PC-9 (cell line): ENCODE measurements at regions not wholly inside any gene's neighbourhood (a gene's known extent, or its start where the extent isn't known, plus 50 kb on each side); places are given as distances from the start of the nearest gene placed in this dataset.

Source experiments
- BruUV-seq: library from RNA; stranded (reverse); fragments of 400-500 nt; replicated peaks from 2 replicates; lab custom pipeline; 2021; lab: Mats Ljungman, UMichigan
- CTCF ChIA-PET: fragments of 300-600 bp; sonication (Branson Sonifier 250); formaldehyde crosslinking; loops from one replicate; lab custom pipeline; 2022; ENCODE audit warnings: antibody characterized with exemption; lab: Charles Lee
- POLR2A ChIA-PET: fragments of 300-600 bp; sonication (Branson Sonifier 250); formaldehyde crosslinking; loops from one replicate; lab custom pipeline; 2022; ENCODE audit warnings: antibody characterized with exemption; ENCODE audit not compliant: unreplicated experiment; lab: Charles Lee
- DNase-seq, 2 experiments: peaks; one replicate each; pipeline versions ENCODE4 v3.0.0 to v3.0.0-alpha.2; 2015 to 2022; ENCODE audit warnings: mixed read lengths in 1 of 2
- H2AFZ ChIP-seq: fragments of 200-600 bp; sonication (generic); 2 replicates; pipeline ENCODE4 v1.8.1; 2017; ENCODE audit warnings: antibody characterized with exemption
- H3F3A ChIP-seq: fragments of 200-600 bp; sonication (generic); 2 replicates; pipeline ENCODE4 v1.8.1; 2017; ENCODE audit warnings: antibody characterized with exemption, mild to moderate bottlenecking, low read depth; ENCODE audit not compliant: insufficient read depth
- H3K27ac ChIP-seq: fragments of 200-600 bp; sonication (generic); 2 replicates; pipeline ENCODE4 v1.6.1; 2016; ENCODE audit warnings: mixed run types
- H3K27me3 ChIP-seq: fragments of 200-600 bp; sonication (generic); 2 replicates; pipeline ENCODE4 v1.6.1; 2016; ENCODE audit warnings: low read depth, mixed run types; ENCODE audit not compliant: insufficient read depth
- H3K36me3 ChIP-seq: fragments of 200-600 bp; sonication (generic); 2 replicates; pipeline ENCODE4 v1.6.1; 2016; ENCODE audit warnings: low read depth, mixed run types
- H3K4me1 ChIP-seq: fragments of 200-600 bp; sonication (generic); replicated peaks from 2 replicates; pipeline ENCODE4 v1.6.1; 2016; ENCODE audit warnings: mixed run types; ENCODE audit not compliant: insufficient read depth
- H3K4me2 ChIP-seq: fragments of 200-600 bp; sonication (generic); 2 replicates; pipeline ENCODE4 v1.6.1; 2017; ENCODE audit warnings: mixed run types
- H3K4me3 ChIP-seq: fragments of 200-600 bp; sonication (generic); 2 replicates; pipeline ENCODE4 v1.6.1; 2016; ENCODE audit warnings: mixed run types
- H3K79me2 ChIP-seq: fragments of 200-600 bp; sonication (generic); 2 replicates; pipeline ENCODE4 v1.6.1; 2017; ENCODE audit warnings: low read depth, mixed run types
- H3K9me2 ChIP-seq: fragments of 200-600 bp; sonication (generic); 2 replicates; pipeline ENCODE4 v1.8.1; 2017; ENCODE audit warnings: mild to moderate bottlenecking; ENCODE audit not compliant: insufficient read depth
- H3K9me3 ChIP-seq: fragments of 200-600 bp; sonication (generic); 2 replicates; pipeline ENCODE4 v1.8.1; 2016; ENCODE audit warnings: low read depth; ENCODE audit not compliant: insufficient read depth
- H4K20me1 ChIP-seq: fragments of 200-600 bp; sonication (generic); 2 replicates; pipeline ENCODE4 v1.8.1; 2017; ENCODE audit not compliant: insufficient read depth
- EZH2 ChIP-seq: fragments of 200-600 bp; sonication (generic); IDR thresholded peaks from 2 replicates; pipeline ENCODE4 v1.8.0; 2017; ENCODE audit warnings: antibody characterized with exemption, low read depth
- intact Hi-C: fragments of 100-400 bp; cut with micrococcal nuclease; formaldehyde crosslinking; loops from one replicate; pipeline ENCODE4 v1.10.0; 2022; ENCODE audit not compliant: unreplicated experiment
- TF ChIP-seq, protein P1 (sequence below): fragments of 200-600 bp; sonication (generic); conservative IDR thresholded peaks from 2 replicates; pipeline ENCODE4 v1.6.1; 2017; ENCODE audit warnings: mixed run types, antibody characterized with exemption, mild to moderate bottlenecking, moderate library complexity

DNA sequence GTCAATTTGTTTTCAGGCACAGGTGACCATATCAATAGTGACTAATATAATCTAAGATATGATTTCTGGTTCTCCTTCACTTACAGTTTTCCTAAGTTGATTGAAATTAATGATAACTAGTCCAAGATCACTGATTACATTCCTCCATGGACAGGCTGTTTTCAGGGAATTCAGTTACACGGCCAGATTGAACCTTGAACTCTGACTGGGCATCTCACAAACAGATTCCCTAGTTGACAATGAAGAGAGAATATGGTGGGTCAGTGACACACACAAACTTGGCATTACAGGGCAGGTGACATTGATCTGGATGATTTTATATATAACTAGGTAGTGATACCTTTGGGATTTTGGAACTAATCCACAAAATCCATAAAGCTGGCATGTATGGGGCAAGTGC is 110.2 kb upstream of the EGR2 start:
- POLR2A ChIA-PET: no interaction called here
- no peaks in the 10 kb centered on the region for H3K9me3 ChIP-seq
- no peaks in the 10 kb centered on the region for H3K36me3 ChIP-seq
- H3K4me2 ChIP-seq: no peak overlapping the region
- H3K4me3 ChIP-seq: no peak overlapping the region
- TF ChIP-seq, protein P1, sequence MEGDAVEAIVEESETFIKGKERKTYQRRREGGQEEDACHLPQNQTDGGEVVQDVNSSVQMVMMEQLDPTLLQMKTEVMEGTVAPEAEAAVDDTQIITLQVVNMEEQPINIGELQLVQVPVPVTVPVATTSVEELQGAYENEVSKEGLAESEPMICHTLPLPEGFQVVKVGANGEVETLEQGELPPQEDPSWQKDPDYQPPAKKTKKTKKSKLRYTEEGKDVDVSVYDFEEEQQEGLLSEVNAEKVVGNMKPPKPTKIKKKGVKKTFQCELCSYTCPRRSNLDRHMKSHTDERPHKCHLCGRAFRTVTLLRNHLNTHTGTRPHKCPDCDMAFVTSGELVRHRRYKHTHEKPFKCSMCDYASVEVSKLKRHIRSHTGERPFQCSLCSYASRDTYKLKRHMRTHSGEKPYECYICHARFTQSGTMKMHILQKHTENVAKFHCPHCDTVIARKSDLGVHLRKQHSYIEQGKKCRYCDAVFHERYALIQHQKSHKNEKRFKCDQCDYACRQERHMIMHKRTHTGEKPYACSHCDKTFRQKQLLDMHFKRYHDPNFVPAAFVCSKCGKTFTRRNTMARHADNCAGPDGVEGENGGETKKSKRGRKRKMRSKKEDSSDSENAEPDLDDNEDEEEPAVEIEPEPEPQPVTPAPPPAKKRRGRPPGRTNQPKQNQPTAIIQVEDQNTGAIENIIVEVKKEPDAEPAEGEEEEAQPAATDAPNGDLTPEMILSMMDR: no peak
- TF ChIP-seq EZH2: no peak
- H3K4me1 ChIP-seq: no peaks in the 10 kb centered on the region
- H3K79me2 ChIP-seq: no peaks in the 10 kb centered on the region
- H3K9me2 ChIP-seq: no peaks in the 10 kb centered on the region
- DNase-seq: no peak
- CTCF ChIA-PET: no interaction called here
- no peak overlapping the region for H3K27ac ChIP-seq
- BruUV-seq: no TSS peak
- intact Hi-C loops: no loop called here
- no peak overlapping the region for H2AFZ ChIP-seq
- H4K20me1 ChIP-seq: no peaks in the 10 kb centered on the region
- H3F3A ChIP-seq: no peaks in the 10 kb centered on the region
- H3K27me3 ChIP-seq: no peaks in the 10 kb centered on the region

DNA sequence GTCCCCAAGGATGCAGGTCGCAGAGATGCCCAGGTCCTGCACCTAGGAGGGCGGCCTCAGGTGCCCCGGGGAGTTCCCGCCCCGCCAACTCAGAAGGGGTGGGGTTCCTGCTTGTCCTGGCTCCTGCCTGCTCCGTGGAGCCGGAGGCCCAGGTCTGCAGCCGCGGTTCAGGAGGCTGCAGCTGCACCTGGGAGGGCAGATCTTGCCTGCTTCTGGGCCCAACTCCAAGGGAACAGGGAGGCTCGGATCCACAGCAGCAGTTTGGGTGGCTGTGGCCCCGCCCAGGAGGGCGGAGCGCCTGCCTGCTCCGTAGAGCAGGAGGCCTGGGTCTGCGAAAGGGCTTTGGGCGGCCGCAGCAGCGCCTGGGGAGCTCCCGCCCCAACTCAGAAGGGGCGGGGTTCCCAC is 108.2 kb upstream of the EGR2 start:
- H3K9me2 ChIP-seq: no peaks in the 10 kb centered on the region
- no peaks in the 10 kb centered on the region for H3K79me2 ChIP-seq
- intact Hi-C loops: no loop called here
- H4K20me1 ChIP-seq: no peaks in the 10 kb centered on the region
- H3F3A ChIP-seq: no peaks in the 10 kb centered on the region
- peak overlapping the region; percentile 57 for H3K4me2 ChIP-seq
- peak overlapping the region; percentile 20; the same call in 1 of the 2 replicates for H3K4me3 ChIP-seq
- H3K27ac ChIP-seq: no peak overlapping the region
- BruUV-seq: no TSS peak
- ChIA-PET POLR2A (interaction anchor here (0.5 kb wide), 1 partner anchor 17 kb away, joined by 3 read pairs; no protein-coding TSS in a partner anchor), CTCF (no interaction called here)
- peaks cover 6% of the 10 kb centered on the region; the same call in 1 of the 2 replicates for H3K9me3 ChIP-seq
- no peaks in the 10 kb centered on the region for H3K36me3 ChIP-seq
- H2AFZ ChIP-seq: peak overlapping the region; percentile 66; the same call in 1 of the 2 replicates
- no peak for TF ChIP-seq EZH2
- TF ChIP-seq, protein P1: no peak
- peak in 1 of 2 experiments; percentile 8 for DNase-seq
- H3K27me3 ChIP-seq: no peaks in the 10 kb centered on the region
- H3K4me1 ChIP-seq: no peaks in the 10 kb centered on the region

DNA sequence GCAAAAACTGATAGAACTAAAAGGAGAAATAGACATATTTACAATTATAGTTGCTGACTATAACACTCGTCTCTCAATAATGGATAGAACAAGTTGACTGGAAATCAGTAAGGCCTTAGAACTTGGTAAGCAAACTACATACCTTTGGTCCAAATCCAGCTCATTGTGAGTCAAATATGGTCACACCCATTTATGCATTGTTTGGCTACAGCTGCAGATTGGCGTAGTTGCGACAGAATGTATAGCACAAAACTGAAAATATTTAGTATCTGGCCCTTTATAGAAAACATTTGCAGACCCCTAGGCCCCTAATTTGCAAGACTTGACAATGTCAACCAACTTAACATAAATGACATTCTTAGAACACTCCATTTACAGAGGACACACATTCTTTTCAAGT is 103.6 kb upstream of the EGR2 start:
- no TSS peak for BruUV-seq
- H3K27me3 ChIP-seq: no peaks in the 10 kb centered on the region
- DNase-seq: no peak
- H3K4me1 ChIP-seq: no peaks in the 10 kb centered on the region; the same call in 1 of the 2 replicates
- no peak overlapping the region for H3K27ac ChIP-seq
- H2AFZ ChIP-seq: no peak overlapping the region
- ChIA-PET CTCF (no interaction called here), POLR2A (interaction anchor here (0.5 kb wide), 1 partner anchor 64 kb away, joined by 5 read pairs; no protein-coding TSS in a partner anchor)
- TF ChIP-seq, protein P1: no peak
- no peak for TF ChIP-seq EZH2
- H3K36me3 ChIP-seq: no peaks in the 10 kb centered on the region
- no peaks in the 10 kb centered on the region for H3K79me2 ChIP-seq
- H3K9me3 ChIP-seq: peaks cover 6% of the 10 kb centered on the region; the same call in 1 of the 2 replicates
- no peak overlapping the region for H3K4me3 ChIP-seq
- H4K20me1 ChIP-seq: no peaks in the 10 kb centered on the region
- no peaks in the 10 kb centered on the region for H3K9me2 ChIP-seq
- intact Hi-C loops: no loop called here
- H3K4me2 ChIP-seq: no peak overlapping the region
- peaks cover 5% of the 10 kb centered on the region; the same call in 1 of the 2 replicates for H3F3A ChIP-seq
